GM12878 (cell line): ENCODE measurements at regions not wholly inside any gene's neighbourhood (a gene's known extent, or its start where the extent isn't known, plus 50 kb on each side); places are given as distances from the start of the nearest gene placed in this dataset.

Source experiments
- ATAC-seq: fragments of 200-7000 bp; cut with Tn5 transposase; 3 replicates; pipeline ENCODE4 v1.9.1; 2020; ENCODE audit warnings: mild to moderate bottlenecking, moderate library complexity
- BruUV-seq: library from RNA; stranded (reverse); fragments of 400-500 nt; replicated peaks from 2 replicates; lab custom pipeline; 2021; lab: Mats Ljungman, UMichigan
- CTCF ChIA-PET: fragments of 300-600 bp; sonication (Branson Sonifier 250); formaldehyde crosslinking; extraction: SDS; loops from one replicate; lab custom pipeline; 2021; ENCODE audit warnings: inconsistent platforms; lab: Yijun Ruan, JAX
- POLR2A ChIA-PET: fragments of 350-600 bp; formaldehyde crosslinking; extraction: SDS; loops from one replicate; lab custom pipeline; 2021; ENCODE audit warnings: inconsistent platforms; lab: Charles Lee
- RAD21 ChIA-PET: fragments of 300-600 bp; sonication (Branson Sonifier 250); formaldehyde crosslinking; loops from one replicate; lab custom pipeline; 2023; ENCODE audit warnings: antibody characterized with exemption; ENCODE audit not compliant: unreplicated experiment; lab: Charles Lee
- SMC1A ChIA-PET: fragments of 300-600 bp; sonication (Branson Sonifier 250); formaldehyde crosslinking; loops from one replicate; lab custom pipeline; 2023; ENCODE audit not compliant: unreplicated experiment, uncharacterized antibody; lab: Charles Lee
- DNase-seq: peaks from one replicate; pipeline ENCODE4 v3.0.0-alpha.2; 2011; ENCODE audit warnings: low read depth, low spot score
- FAIRE-seq: peaks from 3 replicates; lab custom pipeline; 2011; peaks lifted over from hg19 to GRCh38; lab: Jason Lieb, UNC
- H2AFZ ChIP-seq: 2 replicates; pipeline ENCODE4 v1.6.0; 2011; ENCODE audit warnings: low read depth, low read length, control low read depth; ENCODE audit not compliant: control insufficient read depth
- H3K27ac ChIP-seq: 2 replicates; pipeline ENCODE4 v1.5.1; 2011; ENCODE audit warnings: control low read depth; ENCODE audit not compliant: control insufficient read depth, insufficient read depth
- H3K27me3 ChIP-seq, 2 experiments: replicated peaks in 1 of 2; 2 replicates each; pipeline versions ENCODE4 v1.6.0 to v1.6.1; 2011; ENCODE audit warnings: low read length in 1 of 2; ENCODE audit not compliant: control insufficient read depth in 2 of 2, insufficient read depth in 2 of 2
- H3K36me3 ChIP-seq, 2 experiments: 2 replicates each; pipeline ENCODE4 v1.5.1; 2011; ENCODE audit warnings: low read length in 1 of 2; ENCODE audit not compliant: control insufficient read depth in 2 of 2, insufficient read depth in 2 of 2
- H3K4me1 ChIP-seq: 2 replicates; pipeline ENCODE4 v1.6.1; 2011; ENCODE audit warnings: mild to moderate bottlenecking, low read length, moderate library complexity, mixed read lengths; ENCODE audit not compliant: control insufficient read depth, insufficient read depth
- H3K4me2 ChIP-seq: 2 replicates; pipeline ENCODE4 v1.6.0; 2011; ENCODE audit warnings: control low read depth; ENCODE audit not compliant: control insufficient read depth, insufficient read depth
- H3K4me3 ChIP-seq: fragments of 200-600 bp; sonication (generic); 2 replicates; pipeline ENCODE4 v1.5.1; 2016
- H3K79me2 ChIP-seq: 2 replicates; pipeline ENCODE4 v1.6.0; 2011; ENCODE audit warnings: low read length; ENCODE audit not compliant: control insufficient read depth, insufficient read depth
- H3K9ac ChIP-seq: 2 replicates; pipeline ENCODE4 v1.8.0; 2011; ENCODE audit warnings: low read length, control low read depth, mixed read lengths; ENCODE audit not compliant: control insufficient read depth, insufficient read depth
- H3K9me3 ChIP-seq: replicated peaks from 3 replicates; pipeline ENCODE4 v1.5.1; 2011; ENCODE audit warnings: mild to moderate bottlenecking, low read length; ENCODE audit not compliant: control insufficient read depth, insufficient read depth
- H4K20me1 ChIP-seq: 2 replicates; pipeline ENCODE4 v1.6.0; 2011; ENCODE audit not compliant: control insufficient read depth, insufficient read depth
- ATF7 ChIP-seq: fragments of 450-650 bp; IDR thresholded peaks from 2 replicates; pipeline ENCODE4 v1.6.1; 2016; ENCODE audit warnings: low read depth, mild to moderate bottlenecking
- BACH1 ChIP-seq: fragments of 450-650 bp; IDR thresholded peaks from 2 replicates; pipeline ENCODE4 v1.6.1; 2017; ENCODE audit warnings: mild to moderate bottlenecking, borderline replicate concordance
- BCL11A ChIP-seq: IDR thresholded peaks from 2 replicates; pipeline ENCODE4 v1.6.1; 2011; ENCODE audit warnings: low read depth, low read length
- CBX5 ChIP-seq: sonication (generic); IDR thresholded peaks from 2 replicates; pipeline ENCODE4 v1.6.1; 2016; ENCODE audit warnings: low read depth, moderate library complexity, mild to moderate bottlenecking, inconsistent platforms
- CEBPB ChIP-seq, 2 experiments: fragments of 150-350 bp in 1 of 2; IDR thresholded peaks; 2 replicates each; pipeline ENCODE4 v1.6.1; 2012 to 2014; ENCODE audit warnings: low read depth in 2 of 2, low read length in 2 of 2, borderline replicate concordance in 1 of 2, inconsistent platforms in 1 of 2
- IKZF1 ChIP-seq: fragments of 450-650 bp; conservative IDR thresholded peaks from 2 replicates; pipeline ENCODE4 v1.6.1; 2017; ENCODE audit warnings: antibody characterized with exemption, mild to moderate bottlenecking
- NFIC ChIP-seq: IDR thresholded peaks from 2 replicates; pipeline ENCODE4 v1.6.1; 2012; ENCODE audit warnings: low read depth, mild to moderate bottlenecking, inconsistent platforms, low read length, moderate library complexity
- NRF1 ChIP-seq: conservative IDR thresholded peaks from 2 replicates; pipeline ENCODE4 v1.6.1; 2011; ENCODE audit warnings: mild to moderate bottlenecking, low read depth, low read length, improper control_type of control experiment
- PAX5 ChIP-seq: IDR thresholded peaks from 2 replicates; pipeline ENCODE4 v1.6.1; 2011; ENCODE audit warnings: low read depth, low read length, borderline replicate concordance
- POU2F2 ChIP-seq: IDR thresholded peaks from 3 replicates; pipeline ENCODE4 v1.6.1; 2011; ENCODE audit warnings: low read depth, mild to moderate bottlenecking, low read length, borderline replicate concordance
- SREBF1 ChIP-seq: IDR thresholded peaks from 2 replicates; pipeline ENCODE4 v1.6.1; 2012; ENCODE audit warnings: mild to moderate bottlenecking, low read length
- WGBS: methylation state at CpG from one replicate; pipeline ENCODE4 v1.1.6; 2016; ENCODE audit warnings: low lambda C conversion rate; ENCODE audit not compliant: insufficient replicate concordance, insufficient coverage; ENCODE audit errors: missing lambda C conversion rate; 5-methylcytosine and 5-hydroxymethylcytosine counted together
- in situ Hi-C: fragments of 300-500 bp; cut with MboI; formaldehyde crosslinking; loops from 9 replicates; pipeline ENCODE4 v1.14.3; 2018; ENCODE audit warnings: mixed read lengths
- intact Hi-C: fragments of 100-400 bp; cut with micrococcal nuclease; formaldehyde crosslinking; loops from one replicate; pipeline ENCODE4 v1.14.2; 2022; ENCODE audit not compliant: unreplicated experiment
- TF ChIP-seq, protein P1 (sequence below): fragments of 450-650 bp; IDR thresholded peaks from 2 replicates; pipeline ENCODE4 v1.6.1; 2016; ENCODE audit warnings: mild to moderate bottlenecking
- TF ChIP-seq, protein P2 (sequence below): IDR thresholded peaks from 2 replicates; pipeline ENCODE4 v1.6.1; 2012; ENCODE audit warnings: low read length, inconsistent platforms

- Histone ChIP-seq H3K4me1 (peaks cover 9% of the 10 kb centered on the region), H3K27ac (no peak overlapping the region), H3K36me3 (no peaks in the 10 kb centered on the region), H3K9me3 (no peaks in the 10 kb centered on the region), H3K9ac (no peak overlapping the region), H3K27me3 (no peaks in the 10 kb centered on the region), H3K4me2 (peak overlapping the region; percentile 62), H3K79me2 (no peaks in the 10 kb centered on the region), H3K4me3 (no peak overlapping the region), H4K20me1 (no peaks in the 10 kb centered on the region), H2AFZ (no peak overlapping the region)
- POLR2A ChIA-PET: interaction anchor here (0.7 to 1.1 kb wide), 4 partner anchors 33 to 127 kb away, joined by 3 to 5 read pairs (median 3); no protein-coding TSS in a partner anchor
- CTCF ChIA-PET: interaction anchor here (0.6 to 2.7 kb wide), 3 partner anchors 204 to 561 kb away, joined by 3 to 9 read pairs (median 3); no protein-coding TSS in a partner anchor
- RAD21 ChIA-PET: interaction anchor here (1.6 kb wide), 1 partner anchor 64 kb away, joined by 7 read pairs; no protein-coding TSS in a partner anchor
- FAIRE-seq (no peak), ATAC-seq (peak; percentile 58), DNase-seq (peak; percentile 8)
- 0% methylated on average over 1 of the region's 1 CpG for WGBS
- SMC1A ChIA-PET: interaction anchor here (1.2 to 2.8 kb wide), 5 partner anchors 54 to 259 kb away, joined by 3 to 12 read pairs (median 4); no protein-coding TSS in a partner anchor
- TF ChIP-seq SREBF1 (no peak), CEBPB (IDR thresholded peaks at IDR 0.05; ENCODE audit: borderline replicate concordance in 1 of 2, low read depth in 2 of 2, low read length in 2 of 2) (peak in 1 of 2 experiments; percentile 65; a peak in 1 of 4 replicates)
- in situ Hi-C loops: no loop called here
- intact Hi-C loops: loop anchor here (2.0 to 5.0 kb wide), 3 partner anchors 58 to 260 kb away; no protein-coding TSS in a partner anchor
- no TSS peak for BruUV-seq
These were observed 119.0 kb upstream of the SGK1 start for GRCh38 chr6:134436950-134437349.

DNA sequence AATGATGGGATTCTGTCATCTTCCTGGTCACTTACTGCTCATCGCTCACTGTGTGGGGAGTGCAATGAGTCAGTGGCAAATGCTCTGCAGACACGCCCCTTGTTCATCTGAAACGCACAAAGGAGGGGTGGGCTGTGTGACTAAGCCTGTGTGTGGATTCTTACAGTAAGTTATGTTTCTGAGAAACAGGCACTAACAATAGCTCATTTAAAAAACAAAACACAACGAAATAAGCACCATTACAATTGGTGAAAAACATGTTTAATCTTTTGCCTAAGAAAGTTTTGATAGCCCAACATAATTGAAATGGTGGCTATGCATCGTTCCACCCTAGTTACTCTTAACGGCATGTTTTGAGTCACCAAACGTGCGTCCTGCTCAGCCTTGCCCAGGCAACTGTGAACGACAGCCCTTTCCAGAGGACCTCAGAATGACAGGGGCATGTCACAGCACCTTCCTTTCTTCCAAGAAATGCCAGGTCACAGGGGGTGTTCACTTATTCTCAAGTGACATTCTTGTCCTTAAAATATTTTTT lies 118.4 kb upstream of the SGK1 start:
- H3K4me1 ChIP-seq: peaks cover 9% of the 10 kb centered on the region
- no peaks in the 10 kb centered on the region for H4K20me1 ChIP-seq
- no peaks in the 10 kb centered on the region for H3K27me3 ChIP-seq
- FAIRE-seq (peak; percentile 79), ATAC-seq (peak; percentile 95), DNase-seq (peak; percentile 57)
- peak overlapping the region; percentile 29 for H2AFZ ChIP-seq
- H3K4me2 ChIP-seq: peak overlapping the region; percentile 73
- peak overlapping the region; percentile 9; the same call in 1 of the 2 replicates for H3K4me3 ChIP-seq
- in situ Hi-C loops: no loop called here
- RAD21 ChIA-PET: interaction anchor here (0.9 to 1.0 kb wide), 2 partner anchors 44 to 63 kb away, joined by 3 to 5 read pairs; no protein-coding TSS in a partner anchor
- WGBS: under 1% methylated on average over 9 of the region's 9 CpGs
- H3K9me3 ChIP-seq: no peaks in the 10 kb centered on the region
- no peaks in the 10 kb centered on the region for H3K36me3 ChIP-seq
- CTCF ChIA-PET: interaction anchor here (1.4 to 2.7 kb wide), 2 partner anchors 205 to 262 kb away, joined by 3 to 9 read pairs; no protein-coding TSS in a partner anchor
- no TSS peak for BruUV-seq
- POLR2A ChIA-PET: interaction anchor here (0.7 to 1.1 kb wide), 3 partner anchors 32 to 126 kb away, joined by 3 to 5 read pairs (median 3); no protein-coding TSS in a partner anchor
- intact Hi-C loops: loop anchor here (2.0 to 5.0 kb wide), 3 partner anchors 58 to 259 kb away; no protein-coding TSS in a partner anchor
- SMC1A ChIA-PET: interaction anchor here (1.0 to 2.8 kb wide), 6 partner anchors 28 to 259 kb away, joined by 3 to 12 read pairs (median 4); no protein-coding TSS in a partner anchor
- no peak overlapping the region for H3K9ac ChIP-seq
- no peak overlapping the region for H3K27ac ChIP-seq
- H3K79me2 ChIP-seq: no peaks in the 10 kb centered on the region
- TF ChIP-seq ATF7 (peak; percentile 32; the same call in 1 of the 2 replicates), POU2F2 (0 out of 3 replicates have a peak, but pooled peaks have one; percentile 33), NRF1 (no peak), BACH1 (0 out of 2 replicates have a peak, but pooled peaks have one; percentile 18), NFIC (peak; percentile 62), CBX5 (0 out of 2 replicates have a peak, but pooled peaks have one; percentile 40), BCL11A (0 out of 2 replicates have a peak, but pooled peaks have one; percentile 29), IKZF1 (peak; percentile 23; the same call in 1 of the 2 replicates), PAX5 (peak; percentile 97)
- TF ChIP-seq, protein P1, sequence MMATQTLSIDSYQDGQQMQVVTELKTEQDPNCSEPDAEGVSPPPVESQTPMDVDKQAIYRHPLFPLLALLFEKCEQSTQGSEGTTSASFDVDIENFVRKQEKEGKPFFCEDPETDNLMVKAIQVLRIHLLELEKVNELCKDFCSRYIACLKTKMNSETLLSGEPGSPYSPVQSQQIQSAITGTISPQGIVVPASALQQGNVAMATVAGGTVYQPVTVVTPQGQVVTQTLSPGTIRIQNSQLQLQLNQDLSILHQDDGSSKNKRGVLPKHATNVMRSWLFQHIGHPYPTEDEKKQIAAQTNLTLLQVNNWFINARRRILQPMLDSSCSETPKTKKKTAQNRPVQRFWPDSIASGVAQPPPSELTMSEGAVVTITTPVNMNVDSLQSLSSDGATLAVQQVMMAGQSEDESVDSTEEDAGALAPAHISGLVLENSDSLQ: peak; percentile 66
- TF ChIP-seq, protein P2, sequence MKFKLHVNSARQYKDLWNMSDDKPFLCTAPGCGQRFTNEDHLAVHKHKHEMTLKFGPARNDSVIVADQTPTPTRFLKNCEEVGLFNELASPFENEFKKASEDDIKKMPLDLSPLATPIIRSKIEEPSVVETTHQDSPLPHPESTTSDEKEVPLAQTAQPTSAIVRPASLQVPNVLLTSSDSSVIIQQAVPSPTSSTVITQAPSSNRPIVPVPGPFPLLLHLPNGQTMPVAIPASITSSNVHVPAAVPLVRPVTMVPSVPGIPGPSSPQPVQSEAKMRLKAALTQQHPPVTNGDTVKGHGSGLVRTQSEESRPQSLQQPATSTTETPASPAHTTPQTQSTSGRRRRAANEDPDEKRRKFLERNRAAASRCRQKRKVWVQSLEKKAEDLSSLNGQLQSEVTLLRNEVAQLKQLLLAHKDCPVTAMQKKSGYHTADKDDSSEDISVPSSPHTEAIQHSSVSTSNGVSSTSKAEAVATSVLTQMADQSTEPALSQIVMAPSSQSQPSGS: peak; percentile 36; the same call in 1 of the 2 replicates
